ENCODE measurements at regions not wholly inside any gene's neighbourhood (a gene's known extent, or its start where the extent isn't known, plus 50 kb on each side); places are given as distances from the start of the nearest gene placed in this dataset.

- DNase-seq (ENCODE audit: low spot score in 2 of 2): no peak
- Histone ChIP-seq H3K4me3 (no peak overlapping the region), H3K36me3 (no peaks in the 10 kb centered on the region), H3K27ac (no peak overlapping the region), H3K9me3 (no peaks in the 10 kb centered on the region), H3K4me1 (no peaks in the 10 kb centered on the region), H3K27me3 (no peaks in the 10 kb centered on the region)
- intact Hi-C loops (cut with DNase I): no loop called here
- no peak for TF ChIP-seq CTCF (IDR thresholded peaks at IDR 0.05)
These were observed 135.6 kb upstream of the ABI3BP start for GRCh38 chr3:101128786-101129185.

GRCh38 chr3:101128001-101128400 lies 134.8 kb upstream of the ABI3BP start:
- intact Hi-C loops (cut with DNase I): no loop called here
- no peaks in the 10 kb centered on the region for H3K4me1 ChIP-seq
- TF ChIP-seq CTCF (IDR thresholded peaks at IDR 0.05): no peak

GRCh38 chr3:101124125-101124524 lies 130.9 kb upstream of the ABI3BP start:
- Histone ChIP-seq H3K36me3 (no peaks in the 10 kb centered on the region), H3K9me3 (no peaks in the 10 kb centered on the region), H3K27me3 (no peaks in the 10 kb centered on the region), H3K4me3 (no peak overlapping the region), H3K4me1 (no peaks in the 10 kb centered on the region), H3K27ac (no peak overlapping the region)
- intact Hi-C loops (cut with DNase I): no loop called here
- no peak for DNase-seq (ENCODE audit: low spot score in 2 of 2)
- TF ChIP-seq CTCF (IDR thresholded peaks at IDR 0.05): no peak

More at GRCh38 chr3:101128001-101128400, 134.8 kb upstream of the ABI3BP start:
- no peak for DNase-seq (ENCODE audit: low spot score in 2 of 2)
- Histone ChIP-seq H3K27me3 (no peaks in the 10 kb centered on the region), H3K9me3 (no peaks in the 10 kb centered on the region), H3K36me3 (no peaks in the 10 kb centered on the region), H3K27ac (no peak overlapping the region), H3K4me3 (no peak overlapping the region)

GRCh38 chr3:101123081-101123480 lies 129.9 kb upstream of the ABI3BP start:
- Histone ChIP-seq H3K27ac (no peak overlapping the region), H3K9me3 (no peaks in the 10 kb centered on the region), H3K4me3 (no peak overlapping the region), H3K27me3 (no peaks in the 10 kb centered on the region), H3K4me1 (no peaks in the 10 kb centered on the region), H3K36me3 (no peaks in the 10 kb centered on the region)
- intact Hi-C loops (cut with DNase I): no loop called here
- no peak for DNase-seq (ENCODE audit: low spot score in 2 of 2)
- TF ChIP-seq CTCF (IDR thresholded peaks at IDR 0.05): no peak

GRCh38 chr3:101122681-101123080 lies 129.5 kb upstream of the ABI3BP start:
- Histone ChIP-seq H3K27me3 (no peaks in the 10 kb centered on the region), H3K4me3 (no peak overlapping the region), H3K27ac (no peak overlapping the region), H3K36me3 (no peaks in the 10 kb centered on the region), H3K4me1 (no peaks in the 10 kb centered on the region), H3K9me3 (no peaks in the 10 kb centered on the region)
- no peak for DNase-seq (ENCODE audit: low spot score in 2 of 2)
- intact Hi-C loops (cut with DNase I): no loop called here
- TF ChIP-seq CTCF (IDR thresholded peaks at IDR 0.05): no peak

GRCh38 chr3:101120039-101120438 lies 126.8 kb upstream of the ABI3BP start:
- H3K36me3 ChIP-seq: no peaks in the 10 kb centered on the region
- intact Hi-C loops (cut with DNase I): no loop called here
- TF ChIP-seq CTCF (IDR thresholded peaks at IDR 0.05): no peak

More at GRCh38 chr3:101120039-101120438, 126.8 kb upstream of the ABI3BP start:
- Histone ChIP-seq H3K9me3 (no peaks in the 10 kb centered on the region), H3K27me3 (no peaks in the 10 kb centered on the region), H3K27ac (no peak overlapping the region), H3K4me1 (no peaks in the 10 kb centered on the region), H3K4me3 (no peak overlapping the region)
- no peak for DNase-seq (ENCODE audit: low spot score in 2 of 2)
